HCT116 (cell line): ENCODE measurements at regions not wholly inside any gene's neighbourhood (a gene's known extent, or its start where the extent isn't known, plus 50 kb on each side); places are given as distances from the start of the nearest gene placed in this dataset.

Experiments used
- ATAC-seq: fragments of 200-7000 bp; cut with Tn5 transposase; 2 replicates; pipeline ENCODE4 v1.9.1; 2020; ENCODE audit warnings: mild to moderate bottlenecking, moderate library complexity
- BruUV-seq: library from RNA; stranded (reverse); fragments of 400-500 nt; replicated peaks from 2 replicates; lab custom pipeline; 2021; lab: Mats Ljungman, UMichigan
- CTCF ChIA-PET: fragments of 300-600 bp; sonication (Branson Sonifier 250); formaldehyde crosslinking; loops from one replicate; lab custom pipeline; 2021; ENCODE audit warnings: antibody characterized with exemption; lab: Charles Lee
- POLR2A ChIA-PET: fragments of 300-600, 350-600 bp; sonication (Branson Sonifier 250); formaldehyde crosslinking; loops from one replicate; lab custom pipeline; 2021; ENCODE audit warnings: antibody characterized with exemption; lab: Charles Lee
- RAD21 ChIA-PET, 2 experiments: fragments of 300-600 bp; sonication (Branson Sonifier 250); formaldehyde crosslinking; loops; one replicate each; lab custom pipeline; 2023; ENCODE audit warnings: low total read pairs in 2 of 2; ENCODE audit not compliant: uncharacterized antibody in 2 of 2, unreplicated experiment in 2 of 2, low non-redundant PET in 1 of 2; lab: Charles Lee
- DNase-seq: peaks from one replicate; pipeline ENCODE4 v3.0.0-alpha.2; 2010; ENCODE audit warnings: low read depth, low spot score
- H2AFZ ChIP-seq: fragments of 200-600 bp; shearing (Covaris generic), sonication (generic); 2 replicates; pipeline ENCODE4 v1.6.1; 2017; ENCODE audit warnings: low read depth, mixed run types, mixed read lengths, antibody characterized with exemption, low read length; ENCODE audit not compliant: poor library complexity, severe bottlenecking
- H3K27ac ChIP-seq: 2 replicates; pipeline ENCODE4 v1.5.1; 2012; ENCODE audit warnings: low read depth, low read length
- H3K27me3 ChIP-seq: fragments of 200-600 bp; sonication (generic); 2 replicates; pipeline ENCODE4 v1.6.1; 2016; ENCODE audit warnings: mixed run types, low read length, mixed read lengths; ENCODE audit not compliant: insufficient read depth
- H3K36me3 ChIP-seq, 2 experiments: fragments of 200-500 bp in 1 of 2; fragments of 200-600 bp in 1 of 2; sonication (Bioruptor generic) in 1 of 2; sonication (generic) in 1 of 2; 2 replicates each; pipeline versions ENCODE4 v1.5.1 to v1.6.1; 2014 to 2016; ENCODE audit warnings: low read length in 2 of 2, inconsistent platforms in 1 of 2, mixed read lengths in 1 of 2, mixed run types in 1 of 2; ENCODE audit not compliant: insufficient read depth in 2 of 2, control insufficient read depth in 1 of 2
- H3K4me1 ChIP-seq, 2 experiments: fragments of 200-600 bp in 1 of 2; sonication (generic) in 1 of 2; 2 replicates each; pipeline versions ENCODE4 v1.5.1 to v1.6.1; 2012 to 2017; ENCODE audit warnings: low read length in 2 of 2, inconsistent platforms in 1 of 2, mild to moderate bottlenecking in 1 of 2, mixed read lengths in 1 of 2, mixed run types in 1 of 2, moderate library complexity in 1 of 2; ENCODE audit not compliant: insufficient read depth in 2 of 2, control insufficient read depth in 1 of 2
- H3K4me2 ChIP-seq: fragments of 200-600 bp; sonication (generic); 2 replicates; pipeline ENCODE4 v1.6.1; 2017; ENCODE audit warnings: mixed run types, low read length, mixed read lengths
- H3K4me3 ChIP-seq, 2 experiments: fragments of 200-600 bp in 1 of 2; sonication (generic) in 1 of 2; replicated peaks in 1 of 2; 2 replicates each; pipeline ENCODE4 v1.5.1; 2011 to 2016; ENCODE audit warnings: low read length in 2 of 2, control low read depth in 1 of 2, low read depth in 1 of 2, mild to moderate bottlenecking in 1 of 2, mixed read lengths in 1 of 2, mixed run types in 1 of 2
- H3K79me2 ChIP-seq: fragments of 200-600 bp; sonication (generic); 2 replicates; pipeline ENCODE4 v1.6.1; 2017; ENCODE audit warnings: mild to moderate bottlenecking, mixed run types, low read length, moderate library complexity, mixed read lengths; ENCODE audit not compliant: insufficient read depth
- H3K9ac ChIP-seq: fragments of 200-600 bp; sonication (generic); 2 replicates; pipeline ENCODE4 v1.6.1; 2016; ENCODE audit warnings: low read length, mixed read lengths
- H3K9me2 ChIP-seq: fragments of 200-600 bp; sonication (generic), shearing (Covaris generic); 2 replicates; pipeline ENCODE4 v1.6.1; 2017; ENCODE audit warnings: mixed run types, mild to moderate bottlenecking, moderate library complexity; ENCODE audit not compliant: insufficient read depth
- H3K9me3 ChIP-seq, 2 experiments: fragments of 200-500 bp in 1 of 2; fragments of 200-600 bp in 1 of 2; sonication (Bioruptor generic) in 1 of 2; sonication (generic) in 1 of 2; 2 replicates each; pipeline ENCODE4 v1.6.1; 2014 to 2017; ENCODE audit warnings: low read length in 2 of 2, mixed read lengths in 2 of 2, inconsistent platforms in 1 of 2, low read depth in 1 of 2, mild to moderate bottlenecking in 1 of 2, mixed run types in 1 of 2, moderate library complexity in 1 of 2; ENCODE audit not compliant: control insufficient read depth in 1 of 2, insufficient read depth in 1 of 2
- H4K20me1 ChIP-seq: fragments of 200-600 bp; sonication (generic), shearing (Covaris generic); 2 replicates; pipeline ENCODE4 v1.6.1; 2017; ENCODE audit warnings: mixed run types, mild to moderate bottlenecking, moderate library complexity; ENCODE audit not compliant: insufficient read depth
- CBX3 ChIP-seq: IDR thresholded peaks from 2 replicates; pipeline ENCODE4 v1.6.1; 2012; ENCODE audit warnings: low read depth
- CEBPB ChIP-seq: IDR thresholded peaks from 2 replicates; pipeline ENCODE4 v1.6.1; 2012; ENCODE audit warnings: low read depth
- CTCF ChIP-seq, 3 experiments: fragments of 200-600 bp in 1 of 3; sonication (generic) in 1 of 3; IDR thresholded peaks in 2 of 3; conservative IDR thresholded peaks in 1 of 3; 2 replicates each; pipeline ENCODE4 v1.5.1; 2012 to 2017; ENCODE audit warnings: low read depth in 2 of 3, low read length in 2 of 3, antibody characterized with exemption in 1 of 3, borderline replicate concordance in 1 of 3, control low read depth in 1 of 3, mild to moderate bottlenecking in 1 of 3, mixed read lengths in 1 of 3, mixed run types in 1 of 3, moderate library complexity in 1 of 3; ENCODE audit not compliant: insufficient read depth in 1 of 3
- EGR1 ChIP-seq: IDR thresholded peaks from 2 replicates; pipeline ENCODE4 v1.6.1; 2012; ENCODE audit warnings: low read depth
- ELF1 ChIP-seq: IDR thresholded peaks from 2 replicates; pipeline ENCODE4 v1.6.1; 2012; ENCODE audit warnings: low read depth, borderline replicate concordance
- EZH2phosphoT487 ChIP-seq: fragments of 200-600 bp; IDR thresholded peaks from 2 replicates; pipeline ENCODE4 v1.6.1; 2018; ENCODE audit warnings: antibody characterized with exemption, borderline replicate concordance
- POLR2AphosphoS5 ChIP-seq: IDR thresholded peaks from 2 replicates; pipeline ENCODE4 v1.6.1; 2011; ENCODE audit warnings: mild to moderate bottlenecking, low read depth, low read length, moderate library complexity
- REST ChIP-seq: IDR thresholded peaks from 2 replicates; pipeline ENCODE4 v1.6.1; 2012; ENCODE audit warnings: low read depth
- TCF7L2 ChIP-seq: IDR thresholded peaks from 2 replicates; pipeline ENCODE4 v1.7.0; 2011; ENCODE audit warnings: borderline replicate concordance, inconsistent platforms; ENCODE audit not compliant: insufficient read depth, insufficient read length; ENCODE audit errors: extremely low read depth
- YY1 ChIP-seq: IDR thresholded peaks from 2 replicates; pipeline ENCODE4 v1.6.1; 2011; ENCODE audit warnings: low read length, low read depth, moderate library complexity, mild to moderate bottlenecking; ENCODE audit not compliant: insufficient replicate concordance; ENCODE audit errors: extremely low read depth
- ZFX ChIP-seq: fragments of 450-650 bp; IDR thresholded peaks from 2 replicates; pipeline ENCODE4 v1.6.1; 2017
- ZNF274 ChIP-seq: fragments of 200-500 bp; sonication (Bioruptor generic); IDR thresholded peaks from 2 replicates; pipeline ENCODE4 v1.6.1; 2014; ENCODE audit warnings: mild to moderate bottlenecking, low read depth, low read length, inconsistent platforms
- intact Hi-C: fragments of 100-400 bp; cut with micrococcal nuclease; formaldehyde crosslinking; loops from 2 replicates; pipeline ENCODE4 v1.10.0; 2022

DNA sequence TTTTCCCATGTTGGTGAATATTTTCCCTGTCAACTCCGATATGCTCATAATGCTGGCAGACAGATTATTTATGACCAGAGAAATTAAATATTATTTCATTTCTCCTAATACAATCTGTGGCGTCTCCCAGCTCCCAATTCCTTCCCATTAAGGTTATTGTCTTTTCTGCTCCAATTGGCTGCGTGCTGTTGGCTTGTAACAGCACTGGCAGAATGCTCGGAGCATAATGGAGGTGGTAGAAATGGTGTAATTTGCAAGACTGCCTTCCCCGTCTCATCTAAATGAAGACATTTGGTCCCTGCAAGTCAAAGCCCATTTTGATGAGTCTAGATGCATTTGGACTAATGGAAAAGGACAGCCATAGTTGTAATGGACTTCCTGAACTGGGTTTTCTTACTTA is 601.7 kb downstream of the BRINP1 start (continued):
- TF ChIP-seq YY1: no peak
- no peak for TF ChIP-seq ZFX
- TF ChIP-seq CEBPB: no peak

DNA sequence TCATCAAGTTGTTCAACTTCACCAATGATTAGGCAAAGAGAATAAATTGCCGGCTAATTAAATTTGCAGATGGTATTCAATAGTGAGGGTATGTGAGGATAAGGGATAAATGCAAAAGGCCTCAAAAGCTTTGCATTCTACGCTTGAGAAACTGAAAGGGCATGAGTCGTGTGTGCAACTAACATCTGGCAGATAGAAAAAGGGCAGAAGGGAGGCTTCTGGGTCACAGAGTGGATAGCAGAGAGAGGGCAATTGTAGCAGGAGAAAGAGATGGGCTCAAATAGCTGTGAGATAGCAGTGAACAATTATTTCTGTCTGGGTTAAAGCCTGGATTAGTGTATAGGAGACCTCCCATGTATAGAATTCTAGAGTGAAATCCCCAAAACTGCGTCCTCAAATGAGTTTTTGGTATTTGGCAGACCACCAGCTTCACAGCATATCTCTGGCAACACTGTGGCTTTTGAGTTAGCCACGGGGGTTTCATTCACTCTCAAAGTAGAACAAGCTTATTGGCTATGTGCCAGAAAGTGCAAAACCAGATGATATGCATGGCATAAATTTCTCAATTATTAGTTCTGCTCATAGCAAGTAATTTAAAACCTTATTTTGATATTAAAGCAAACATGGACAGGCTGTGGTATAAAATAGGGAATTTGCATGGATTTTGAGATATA is 586.3 kb downstream of the BRINP1 start:
- Histone ChIP-seq H4K20me1 (no peaks in the 10 kb centered on the region), H3K4me3 (no peak overlapping the region), H3K27me3 (no peaks in the 10 kb centered on the region), H3K4me2 (no peak overlapping the region), H3K9me2 (no peaks in the 10 kb centered on the region), H3K9ac (no peak overlapping the region), H3K36me3 (no peaks in the 10 kb centered on the region), H3K27ac (no peak overlapping the region), H3K79me2 (no peaks in the 10 kb centered on the region), H3K9me3 (peaks cover 6 to 12% of the 10 kb centered on the region in 2 experiments; a peak in 2 of 4 replicates), H3K4me1 (no peaks in the 10 kb centered on the region), H2AFZ (no peak overlapping the region)
- RAD21 ChIA-PET: no interaction called here
- BruUV-seq: no TSS peak
- TF ChIP-seq ZNF274: no peak
- no peak for TF ChIP-seq CTCF (IDR thresholded peaks at IDR 0.05 in 2 of 3, conservative IDR thresholded peaks at IDR 0.05 in 1 of 3; ENCODE audit: borderline replicate concordance in 1 of 3, insufficient read depth in 1 of 3, low read depth in 2 of 3, low read length in 2 of 3)
- no peak for TF ChIP-seq EGR1
- no peak for TF ChIP-seq REST
- TF ChIP-seq YY1: no peak
- no peak for TF ChIP-seq ELF1
- no peak for TF ChIP-seq CBX3
- TF ChIP-seq EZH2phosphoT487: no peak
- TF ChIP-seq TCF7L2: no peak
- no peak for TF ChIP-seq POLR2AphosphoS5
- intact Hi-C loops: no loop called here
- CTCF ChIA-PET: no interaction called here
- DNase-seq (no peak), ATAC-seq (no peak)
- POLR2A ChIA-PET: no interaction called here
